Stomach (tissue), 8 donors: ENCODE measurements at regions not wholly inside any gene's neighbourhood (a gene's known extent, or its start where the extent isn't known, plus 50 kb on each side); places are given as distances from the start of the nearest gene placed in this dataset.
"Not testable (repeated sequence)": the region's sequence is repeated elsewhere in the genome, so short reads cannot be mapped to it uniquely, and the experiment has no call there.

Experiments
- DNase-seq, 2 donors: peaks; one replicate each; pipeline versions ENCODE4 v3.0.0 to v3.0.0-alpha.2; 2013 to 2019
- H3K27ac ChIP-seq, 5 donors: fragments of 200-600 bp in 4 of 5; sonication (generic) in 4 of 5; one replicate each; pipeline ENCODE4 v1.5.1; 2013 to 2019; ENCODE audit warnings: mild to moderate bottlenecking in 1 of 5, moderate library complexity in 1 of 5
- H3K27me3 ChIP-seq, 3 donors: fragments of 200-600 bp; sonication (generic); one replicate each; pipeline ENCODE4 v1.5.1; 2017 to 2019; ENCODE audit warnings: mixed run types in 1 of 3
- H3K36me3 ChIP-seq, 4 donors: fragments of 200-600 bp; sonication (generic); 1 replicate in 3 of 4; 2 replicates in 1 of 4; pipeline ENCODE4 v1.5.1; 2016 to 2019
- H3K4me1 ChIP-seq, 4 donors: fragments of 200-600 bp; sonication (generic); one replicate each; pipeline ENCODE4 v1.5.1; 2016 to 2019
- H3K4me3 ChIP-seq, 4 donors: fragments of 200-600 bp; sonication (generic) in 3 of 4; one replicate each; pipeline ENCODE4 v1.5.1; 2016 to 2019; ENCODE audit warnings: mild to moderate bottlenecking in 1 of 4
- H3K9me3 ChIP-seq, 4 donors: fragments of 200-600 bp; sonication (generic); one replicate each; pipeline ENCODE4 v1.5.1; 2016 to 2019
- CTCF ChIP-seq, 7 experiments: fragments of 450-650 bp in 4 of 7; fragments of 200-600 bp in 3 of 7; sonication (generic) in 3 of 7; IDR thresholded peaks; one replicate each; pipeline ENCODE4 v1.5.1; 2016 to 2019; ENCODE audit warnings: antibody characterized with exemption in 7 of 7, control low read depth in 2 of 7, mild to moderate bottlenecking in 1 of 7
- EP300 ChIP-seq: sonication (generic); formaldehyde crosslinking; IDR thresholded peaks from one replicate; pipeline ENCODE4 v1.6.1; 2017; ENCODE audit warnings: antibody characterized with exemption
- POLR2A ChIP-seq, 4 donors: fragments of 450-650 bp; IDR thresholded peaks; one replicate each; pipeline ENCODE4 v1.6.1; 2016; ENCODE audit warnings: antibody characterized with exemption in 4 of 4, control low read depth in 2 of 4, mild to moderate bottlenecking in 1 of 4, moderate library complexity in 1 of 4
- POLR2AphosphoS5 ChIP-seq, 3 donors: sonication (generic); formaldehyde crosslinking; IDR thresholded peaks; one replicate each; pipeline ENCODE4 v1.6.1; 2016; ENCODE audit warnings: antibody characterized with exemption in 3 of 3
- WGBS, 5 donors: extraction: QIAGEN DNeasy Blood & Tissue Kit in 3 of 5; methylation state at CpG; one replicate each; pipeline versions ENCODE4 v1.1.5 to v1.1.7; 2013 to 2018; 5-methylcytosine and 5-hydroxymethylcytosine counted together
- intact Hi-C: fragments of 100-400 bp; cut with DNase I; formaldehyde crosslinking; loops from one replicate; pipeline ENCODE4 v1.15.1; 2023; ENCODE audit warnings: low total_unique reads
- donor health status: healthy with polysubstance abuse.
- donor health status: Bipolar disorder and iron deficiency.
- donor health status: healthy.

DNA sequence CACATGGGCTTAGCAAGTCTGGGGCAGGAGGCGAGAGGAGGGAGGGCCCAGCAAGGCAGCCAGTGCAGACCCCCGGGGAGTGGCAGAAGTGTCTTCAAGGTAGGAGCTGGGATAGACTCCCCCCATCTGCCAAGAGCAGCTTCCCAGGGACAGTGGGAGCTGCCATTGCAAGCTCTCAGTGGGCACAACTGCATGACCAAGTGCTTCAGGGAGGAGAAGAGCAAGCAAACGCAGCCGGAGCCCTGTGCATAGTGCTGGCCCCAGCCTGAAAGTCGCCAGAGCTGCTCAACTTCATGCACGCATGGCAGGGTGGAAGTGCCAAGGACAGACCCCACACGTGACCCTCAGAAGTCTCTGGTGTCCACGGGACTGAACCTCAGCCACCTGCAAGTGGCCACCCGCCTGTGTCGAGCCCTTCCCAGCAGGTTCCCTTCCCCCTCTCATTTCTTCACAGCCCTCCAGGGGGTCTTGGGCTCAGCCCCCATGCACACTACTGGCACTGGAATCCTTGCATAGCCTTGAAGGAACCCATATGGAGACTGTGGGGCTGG is 89.4 kb downstream of the PLXNA1 start:
- DNase-seq = no peak
- WGBS, 5 donors = 87 to 90% (median 88%) methylated on average over 6 to 10 of the region's 10 CpGs
- Histone ChIP-seq H3K4me1 (peaks cover 0 to 10% (median 0%) of the 10 kb centered on the region in 4 donors), H3K9me3 (no peaks in the 10 kb centered on the region), H3K4me3 (no peak overlapping the region), H3K27ac (no peak overlapping the region), H3K36me3 (no peaks in the 10 kb centered on the region), H3K27me3 (peaks cover 0 to 32% (median 0%) of the 10 kb centered on the region in 3 donors)
- intact Hi-C loops = no loop called here
- TF ChIP-seq EP300 (no peak), POLR2A (IDR thresholded peaks at IDR 0.05) (no peak), CTCF (IDR thresholded peaks at IDR 0.05) (no peak), POLR2AphosphoS5 (IDR thresholded peaks at IDR 0.05) (no peak)

DNA sequence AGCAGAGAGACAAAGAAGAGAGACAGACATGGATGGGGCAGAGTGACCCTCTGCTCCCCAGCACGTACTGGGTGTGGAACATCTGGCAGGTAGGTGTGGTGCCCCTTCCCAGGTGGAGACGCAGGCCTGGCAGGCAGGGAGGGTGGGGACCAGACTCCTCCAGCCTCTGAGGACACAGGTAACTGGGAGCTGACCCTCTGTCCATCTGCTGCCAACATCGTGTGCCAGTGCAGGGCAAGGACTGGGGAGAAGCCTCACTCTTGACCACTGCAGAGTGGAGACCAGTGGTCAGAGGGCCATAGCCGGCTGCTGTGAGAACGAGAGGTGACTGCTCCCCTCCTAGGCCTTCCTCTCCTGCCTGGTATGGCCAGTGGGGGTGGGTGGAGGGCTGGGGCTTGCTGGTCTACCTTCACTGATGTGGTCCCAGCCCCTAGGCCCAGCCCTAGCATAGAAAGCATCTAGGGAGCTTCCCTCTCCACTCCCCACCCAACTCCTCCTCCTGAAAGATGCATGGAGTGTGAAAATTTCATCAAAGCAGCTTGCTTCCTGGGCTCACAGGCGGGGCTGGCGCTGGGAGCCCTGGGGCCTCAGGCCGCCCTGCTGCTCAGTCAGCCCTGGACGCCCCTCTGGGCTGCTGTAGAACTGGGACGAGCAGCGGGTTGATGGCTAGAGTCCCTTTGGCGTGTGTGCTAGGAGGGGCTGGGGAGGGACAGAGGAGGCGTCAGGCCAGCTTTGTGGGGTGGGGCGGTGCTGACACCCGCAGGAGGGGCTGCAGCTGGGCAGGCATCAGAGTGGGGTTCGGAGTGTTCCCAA is 90.3 kb downstream of the PLXNA1 start:
- H3K4me3 ChIP-seq = no peak overlapping the region
- peaks cover 0 to 10% (median 0%) of the 10 kb centered on the region in 4 donors for H3K4me1 ChIP-seq
- H3K9me3 ChIP-seq = no peaks in the 10 kb centered on the region
- H3K27ac ChIP-seq = no peak overlapping the region
- WGBS, 5 donors = 64 to 75% (median 70%) methylated on average over 13 to 16 of the region's 16 CpGs
- TF ChIP-seq CTCF (IDR thresholded peaks at IDR 0.05) (no peak), POLR2AphosphoS5 (IDR thresholded peaks at IDR 0.05) (no peak), POLR2A (IDR thresholded peaks at IDR 0.05) (no peak), EP300 (no peak)
- H3K36me3 ChIP-seq = no peaks in the 10 kb centered on the region
- intact Hi-C loops = no loop called here
- no peak for DNase-seq
- peaks cover 0 to 26% (median 0%) of the 10 kb centered on the region in 3 donors for H3K27me3 ChIP-seq

- Histone ChIP-seq H3K36me3 (no peaks in the 10 kb centered on the region), H3K27ac (no peak overlapping the region), H3K27me3 (peaks cover 0 to 17% (median 0%) of the 10 kb centered on the region in 3 donors), H3K4me3 (no peak overlapping the region), H3K9me3 (no peaks in the 10 kb centered on the region), H3K4me1 (peaks cover 0 to 10% (median 0%) of the 10 kb centered on the region in 4 donors)
- TF ChIP-seq POLR2AphosphoS5 (IDR thresholded peaks at IDR 0.05) = no peak
- no peak for TF ChIP-seq EP300
- TF ChIP-seq POLR2A (IDR thresholded peaks at IDR 0.05) = no peak
- TF ChIP-seq CTCF (IDR thresholded peaks at IDR 0.05) = no peak
- DNase-seq = peak in 1 of 2 donors; percentile 27
- WGBS, 5 donors = 48 to 63% (median 59%) methylated on average over 7 of the region's 7 CpGs
- intact Hi-C loops = no loop called here
Measured at GRCh38 chr3:127073941-127074820, 91.3 kb downstream of the PLXNA1 start.

DNA sequence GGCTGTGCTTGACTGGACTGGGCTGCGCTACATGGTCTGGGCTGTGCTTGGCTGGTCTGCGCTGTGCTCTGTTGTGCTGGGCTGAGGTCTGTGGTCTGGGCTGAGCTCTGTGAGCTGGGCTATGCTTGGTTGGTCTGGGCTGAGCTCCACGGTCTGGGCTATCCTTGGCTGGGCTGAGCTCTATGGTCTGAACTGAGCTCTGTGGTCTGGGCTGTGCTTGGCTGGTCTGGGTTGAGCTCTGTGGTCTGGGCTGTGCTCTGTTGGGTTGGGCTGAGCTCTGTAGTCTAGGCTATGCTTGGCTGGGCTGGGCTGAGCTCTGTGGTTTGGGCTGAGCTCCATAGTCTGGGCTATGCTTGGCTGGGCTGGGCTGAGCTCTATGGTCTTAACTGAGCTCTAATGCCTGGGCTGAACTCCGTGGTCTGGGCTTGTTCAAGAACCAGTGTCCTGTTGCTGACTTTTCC is 92.0 kb downstream of the PLXNA1 start:
- Histone ChIP-seq H3K4me1 (peaks cover 0 to 10% (median 0%) of the 10 kb centered on the region in 4 donors), H3K4me3 (no peak overlapping the region), H3K9me3 (no peaks in the 10 kb centered on the region), H3K27ac (no peak overlapping the region), H3K36me3 (no peaks in the 10 kb centered on the region), H3K27me3 (peaks cover 0 to 17% (median 0%) of the 10 kb centered on the region in 3 donors)
- 52 to 92% (median 75%) methylated on average over 2 to 4 of the region's 4 CpGs for WGBS, 5 donors
- intact Hi-C loops = no loop called here
- peak in 1 of 2 donors; percentile 32 for DNase-seq
- no peak for TF ChIP-seq CTCF (IDR thresholded peaks at IDR 0.05)
- no peak for TF ChIP-seq POLR2AphosphoS5 (IDR thresholded peaks at IDR 0.05)
- TF ChIP-seq EP300 = no peak
- no peak for TF ChIP-seq POLR2A (IDR thresholded peaks at IDR 0.05)

- DNase-seq, intact Hi-C loops, H3K27me3 ChIP-seq, H3K4me3 ChIP-seq, H3K27ac ChIP-seq, H3K36me3 ChIP-seq, H3K9me3 ChIP-seq: not testable (repeated sequence)
- H3K4me1 ChIP-seq = peaks cover 0 to 10% (median 0%) of the 10 kb centered on the region in 4 donors
- 89 to 98% (median 95%) methylated on average over 17 to 32 of the region's 34 CpGs for WGBS, 5 donors
Measured at GRCh38 chr3:127076166-127076992, 93.5 kb downstream of the PLXNA1 start.
